DND-41 (cell line): ENCODE measurements at regions not wholly inside any gene's neighbourhood (a gene's known extent, or its start where the extent isn't known, plus 50 kb on each side); places are given as distances from the start of the nearest gene placed in this dataset.

Experiments used
- ATAC-seq: fragments of 200-7000 bp; cut with Tn5 transposase; 3 replicates; pipeline ENCODE4 v1.9.1; 2021; ENCODE audit warnings: low read depth; ENCODE audit not compliant: insufficient read depth
- DNase-seq: peaks from one replicate; pipeline ENCODE4 v3.0.0-alpha.2; 2020
- H2AFZ ChIP-seq: 2 replicates; pipeline ENCODE4 v1.6.0; 2012; ENCODE audit warnings: low read depth, low read length
- H3K27ac ChIP-seq: 2 replicates; pipeline ENCODE4 v1.5.1; 2012; ENCODE audit warnings: low read length, inconsistent platforms
- H3K27me3 ChIP-seq: fragments of 200-600 bp; sonication (generic); 2 replicates; pipeline ENCODE4 v1.6.0; 2012; ENCODE audit warnings: low read length, mild to moderate bottlenecking, inconsistent platforms; ENCODE audit not compliant: insufficient read depth, poor library complexity
- H3K36me3 ChIP-seq: 2 replicates; pipeline ENCODE4 v1.5.1; 2012; ENCODE audit warnings: low read length, inconsistent platforms; ENCODE audit not compliant: insufficient read depth
- H3K4me1 ChIP-seq: 2 replicates; pipeline ENCODE4 v1.5.1; 2012; ENCODE audit warnings: mild to moderate bottlenecking, low read length; ENCODE audit not compliant: insufficient read depth
- H3K4me2 ChIP-seq: 2 replicates; pipeline ENCODE4 v1.6.0; 2012; ENCODE audit warnings: mild to moderate bottlenecking, moderate library complexity, low read length, inconsistent platforms; ENCODE audit not compliant: insufficient read depth
- H3K4me3 ChIP-seq, 2 experiments: fragments of 200-600 bp in 1 of 2; shearing (Covaris generic) in 1 of 2; 2 replicates each; pipeline ENCODE4 v1.5.1; 2012 to 2016; ENCODE audit warnings: inconsistent platforms in 2 of 2, low read length in 2 of 2, mild to moderate bottlenecking in 2 of 2, low read depth in 1 of 2, moderate library complexity in 1 of 2
- H3K79me2 ChIP-seq: 2 replicates; pipeline ENCODE4 v1.6.0; 2012; ENCODE audit warnings: low read length, inconsistent platforms; ENCODE audit not compliant: insufficient read depth
- H3K9ac ChIP-seq: 2 replicates; pipeline ENCODE4 v1.6.0; 2012; ENCODE audit warnings: low read depth, mild to moderate bottlenecking, inconsistent platforms, low read length, moderate library complexity
- H3K9me3 ChIP-seq: 2 replicates; pipeline ENCODE4 v1.5.1; 2012; ENCODE audit warnings: low read length, moderate library complexity, mild to moderate bottlenecking, inconsistent platforms; ENCODE audit not compliant: insufficient read depth, severe bottlenecking
- H4K20me1 ChIP-seq: 2 replicates; pipeline ENCODE4 v1.6.0; 2012; ENCODE audit warnings: low read length; ENCODE audit not compliant: insufficient read depth
- EZH2 ChIP-seq: IDR thresholded peaks from 3 replicates; pipeline ENCODE4 v1.6.1; 2012; ENCODE audit warnings: borderline replicate concordance, low read depth, mild to moderate bottlenecking, moderate library complexity, low read length, inconsistent platforms; ENCODE audit not compliant: severe bottlenecking
- TF ChIP-seq, protein P1 (sequence below): IDR thresholded peaks from 2 replicates; pipeline ENCODE4 v1.5.1; 2012; ENCODE audit warnings: borderline replicate concordance, low read length, moderate library complexity, mild to moderate bottlenecking; ENCODE audit not compliant: poor library complexity, severe bottlenecking; ENCODE audit errors: extremely low read depth

DNA sequence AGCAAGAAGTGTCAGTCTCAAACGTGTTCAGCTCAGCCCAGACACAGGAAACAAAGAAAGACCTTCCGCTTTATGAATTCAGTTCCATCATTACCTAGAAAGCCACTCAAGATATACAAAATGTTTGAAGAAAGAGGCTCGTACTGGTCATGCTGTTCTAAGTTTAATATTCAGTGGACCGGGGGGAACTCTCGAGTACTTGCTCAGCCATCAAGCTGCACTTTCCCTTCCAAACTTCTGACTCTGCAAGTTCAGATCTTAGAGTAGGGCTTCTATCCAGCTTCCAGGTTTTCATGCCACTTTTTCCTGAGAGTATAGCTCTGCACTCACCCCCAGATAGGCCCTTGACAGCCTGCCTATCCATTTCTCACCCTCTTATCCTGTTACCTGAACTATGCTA lies 62.8 kb upstream of the OSBPL8 start:
- TF ChIP-seq EZH2 = no peak
- TF ChIP-seq, protein P1, sequence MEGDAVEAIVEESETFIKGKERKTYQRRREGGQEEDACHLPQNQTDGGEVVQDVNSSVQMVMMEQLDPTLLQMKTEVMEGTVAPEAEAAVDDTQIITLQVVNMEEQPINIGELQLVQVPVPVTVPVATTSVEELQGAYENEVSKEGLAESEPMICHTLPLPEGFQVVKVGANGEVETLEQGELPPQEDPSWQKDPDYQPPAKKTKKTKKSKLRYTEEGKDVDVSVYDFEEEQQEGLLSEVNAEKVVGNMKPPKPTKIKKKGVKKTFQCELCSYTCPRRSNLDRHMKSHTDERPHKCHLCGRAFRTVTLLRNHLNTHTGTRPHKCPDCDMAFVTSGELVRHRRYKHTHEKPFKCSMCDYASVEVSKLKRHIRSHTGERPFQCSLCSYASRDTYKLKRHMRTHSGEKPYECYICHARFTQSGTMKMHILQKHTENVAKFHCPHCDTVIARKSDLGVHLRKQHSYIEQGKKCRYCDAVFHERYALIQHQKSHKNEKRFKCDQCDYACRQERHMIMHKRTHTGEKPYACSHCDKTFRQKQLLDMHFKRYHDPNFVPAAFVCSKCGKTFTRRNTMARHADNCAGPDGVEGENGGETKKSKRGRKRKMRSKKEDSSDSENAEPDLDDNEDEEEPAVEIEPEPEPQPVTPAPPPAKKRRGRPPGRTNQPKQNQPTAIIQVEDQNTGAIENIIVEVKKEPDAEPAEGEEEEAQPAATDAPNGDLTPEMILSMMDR = no peak
- Histone ChIP-seq H4K20me1 (no peaks in the 10 kb centered on the region), H3K4me1 (peaks cover 3% of the 10 kb centered on the region; the same call in 1 of the 2 replicates), H3K9me3 (no peaks in the 10 kb centered on the region), H3K4me2 (no peak overlapping the region), H3K9ac (no peak overlapping the region), H2AFZ (no peak overlapping the region; the same call in 1 of the 2 replicates), H3K4me3 (no peak overlapping the region), H3K27ac (no peak overlapping the region), H3K79me2 (no peaks in the 10 kb centered on the region), H3K27me3 (peaks cover 5% of the 10 kb centered on the region), H3K36me3 (no peaks in the 10 kb centered on the region)
- no peak for ATAC-seq
- DNase-seq = no peak

DNA sequence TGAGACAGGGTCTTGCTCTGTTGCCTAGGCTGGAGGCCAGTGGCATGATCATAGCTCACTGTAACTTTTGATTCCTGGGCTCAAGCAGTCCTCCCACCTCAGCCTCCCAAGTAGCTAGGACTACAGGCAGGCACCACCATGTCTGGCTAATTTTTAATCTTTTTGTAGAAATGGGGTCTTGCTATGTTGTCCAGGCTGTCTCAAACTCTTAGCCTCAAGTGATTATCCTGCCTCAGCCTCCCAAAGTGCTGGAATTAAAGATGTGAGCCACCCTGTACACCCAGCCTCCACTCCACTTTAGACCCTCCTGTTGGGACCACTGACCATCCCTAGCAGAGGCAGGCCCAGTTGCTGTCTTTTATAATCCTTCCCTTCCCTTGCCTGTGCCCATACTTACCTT lies 63.3 kb upstream of the OSBPL8 start:
- ATAC-seq = no peak
- Histone ChIP-seq H2AFZ (no peak overlapping the region), H3K4me1 (peaks cover 3% of the 10 kb centered on the region; the same call in 1 of the 2 replicates), H3K27me3 (peaks cover 5% of the 10 kb centered on the region), H3K4me2 (no peak overlapping the region), H3K27ac (no peak overlapping the region), H3K79me2 (no peaks in the 10 kb centered on the region), H3K9ac (no peak overlapping the region), H4K20me1 (no peaks in the 10 kb centered on the region), H3K9me3 (no peaks in the 10 kb centered on the region), H3K36me3 (no peaks in the 10 kb centered on the region), H3K4me3 (no peak overlapping the region)
- no peak for TF ChIP-seq EZH2
- TF ChIP-seq, protein P1 = no peak
- DNase-seq = no peak

DNA sequence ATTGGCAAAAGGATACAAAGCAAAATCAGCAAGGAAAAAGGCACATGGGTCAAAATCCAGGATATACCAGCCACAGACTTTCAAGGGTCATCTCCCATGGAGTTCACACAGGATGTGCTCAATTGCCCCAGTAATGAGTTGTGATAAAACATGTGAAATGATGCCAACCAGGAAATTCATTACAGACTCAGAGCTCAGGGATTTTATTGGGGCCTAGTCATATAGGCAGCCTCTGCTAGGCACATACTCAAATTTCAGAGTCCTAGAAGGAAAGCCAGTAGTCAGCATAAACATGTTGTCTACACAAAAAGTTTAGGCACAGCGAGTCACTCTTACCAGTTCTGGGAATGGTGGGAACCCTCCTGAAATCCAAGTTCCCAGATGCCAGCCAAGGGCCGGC lies 64.4 kb upstream of the OSBPL8 start:
- Histone ChIP-seq H3K9ac (no peak overlapping the region), H3K4me2 (no peak overlapping the region), H3K9me3 (no peaks in the 10 kb centered on the region), H4K20me1 (no peaks in the 10 kb centered on the region), H3K27me3 (peaks cover 5% of the 10 kb centered on the region), H3K4me1 (peaks cover 3% of the 10 kb centered on the region; the same call in 1 of the 2 replicates), H3K4me3 (no peak overlapping the region), H3K36me3 (no peaks in the 10 kb centered on the region), H2AFZ (no peak overlapping the region), H3K79me2 (no peaks in the 10 kb centered on the region), H3K27ac (no peak overlapping the region)
- TF ChIP-seq, protein P1 = no peak
- no peak for TF ChIP-seq EZH2
- no peak for ATAC-seq
- no peak for DNase-seq
